ENCODE measurements at regions not wholly inside any gene's neighbourhood (a gene's known extent, or its start where the extent isn't known, plus 50 kb on each side); places are given as distances from the start of the nearest gene placed in this dataset.

DNA sequence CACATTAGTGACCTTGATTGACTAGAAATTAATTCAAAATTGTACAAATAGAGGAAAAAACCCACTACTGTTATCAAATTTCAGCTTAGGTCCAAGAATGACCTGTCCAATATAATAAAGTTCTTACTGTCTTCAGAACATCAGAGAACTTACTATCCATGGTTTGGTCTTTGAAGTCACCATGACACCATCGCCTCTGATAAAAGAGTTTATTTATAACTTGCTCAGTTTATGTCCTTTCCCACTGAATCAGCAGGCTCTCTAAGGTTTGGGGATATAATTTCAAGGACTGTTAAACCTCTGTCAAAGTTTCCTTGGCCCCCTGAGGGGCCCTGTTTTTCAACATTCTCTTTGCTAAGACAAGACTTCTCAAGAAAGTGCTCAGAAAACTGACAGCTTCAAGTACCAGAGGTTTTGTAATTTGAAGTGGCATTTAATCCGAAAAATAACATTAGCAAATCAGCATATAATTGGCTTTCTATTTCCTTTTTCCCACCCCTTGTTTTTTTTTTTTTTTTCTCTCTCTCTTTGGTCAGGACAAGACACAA lies 191.7 kb upstream of the FERD3L start:
- TF ChIP-seq, protein P1, sequence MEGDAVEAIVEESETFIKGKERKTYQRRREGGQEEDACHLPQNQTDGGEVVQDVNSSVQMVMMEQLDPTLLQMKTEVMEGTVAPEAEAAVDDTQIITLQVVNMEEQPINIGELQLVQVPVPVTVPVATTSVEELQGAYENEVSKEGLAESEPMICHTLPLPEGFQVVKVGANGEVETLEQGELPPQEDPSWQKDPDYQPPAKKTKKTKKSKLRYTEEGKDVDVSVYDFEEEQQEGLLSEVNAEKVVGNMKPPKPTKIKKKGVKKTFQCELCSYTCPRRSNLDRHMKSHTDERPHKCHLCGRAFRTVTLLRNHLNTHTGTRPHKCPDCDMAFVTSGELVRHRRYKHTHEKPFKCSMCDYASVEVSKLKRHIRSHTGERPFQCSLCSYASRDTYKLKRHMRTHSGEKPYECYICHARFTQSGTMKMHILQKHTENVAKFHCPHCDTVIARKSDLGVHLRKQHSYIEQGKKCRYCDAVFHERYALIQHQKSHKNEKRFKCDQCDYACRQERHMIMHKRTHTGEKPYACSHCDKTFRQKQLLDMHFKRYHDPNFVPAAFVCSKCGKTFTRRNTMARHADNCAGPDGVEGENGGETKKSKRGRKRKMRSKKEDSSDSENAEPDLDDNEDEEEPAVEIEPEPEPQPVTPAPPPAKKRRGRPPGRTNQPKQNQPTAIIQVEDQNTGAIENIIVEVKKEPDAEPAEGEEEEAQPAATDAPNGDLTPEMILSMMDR (IDR thresholded peaks at IDR 0.05; ENCODE audit: partially characterized antibody, unreplicated experiment) = no peak
- Mint-ChIP-seq H3K27ac (ENCODE audit: unreplicated experiment) (no peak overlapping the region), H3K4me3 (ENCODE audit: unreplicated experiment) (no peak overlapping the region), H3K36me3 (ENCODE audit: unreplicated experiment) (no peaks in the 10 kb centered on the region), H3K4me1 (ENCODE audit: low read depth, unreplicated experiment) (no peaks in the 10 kb centered on the region), H3K9me3 (ENCODE audit: unreplicated experiment) (no peaks in the 10 kb centered on the region), H3K27me3 (ENCODE audit: unreplicated experiment) (no peaks in the 10 kb centered on the region)
- no peak for DNase-seq

DNA sequence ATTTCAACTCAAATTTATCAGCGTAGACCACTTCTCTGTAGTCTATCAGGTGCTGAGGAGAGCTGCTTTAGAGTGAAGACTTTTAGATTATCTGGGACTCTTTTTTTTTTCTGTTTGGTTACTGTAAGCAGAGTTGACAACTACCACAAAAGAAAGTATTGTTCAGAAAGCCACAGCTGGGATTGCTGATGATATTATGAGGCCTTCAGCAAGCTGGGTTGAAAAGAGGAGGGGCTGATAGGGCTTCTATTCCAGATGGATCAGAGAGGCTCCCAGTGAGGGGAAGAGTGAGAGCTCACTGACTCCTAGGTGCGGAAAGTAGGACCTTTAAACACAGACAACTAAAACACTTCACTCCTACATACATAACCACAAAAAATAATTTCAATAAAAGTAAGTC lies 188.5 kb upstream of the FERD3L start:
- Mint-ChIP-seq H3K27ac (ENCODE audit: unreplicated experiment) (no peak overlapping the region), H3K36me3 (ENCODE audit: unreplicated experiment) (no peaks in the 10 kb centered on the region), H3K9me3 (ENCODE audit: unreplicated experiment) (no peaks in the 10 kb centered on the region), H3K4me1 (ENCODE audit: low read depth, unreplicated experiment) (no peaks in the 10 kb centered on the region), H3K27me3 (ENCODE audit: unreplicated experiment) (no peaks in the 10 kb centered on the region), H3K4me3 (ENCODE audit: unreplicated experiment) (no peak overlapping the region)
- TF ChIP-seq, protein P1 (IDR thresholded peaks at IDR 0.05; ENCODE audit: partially characterized antibody, unreplicated experiment) = no peak
- DNase-seq = no peak

DNA sequence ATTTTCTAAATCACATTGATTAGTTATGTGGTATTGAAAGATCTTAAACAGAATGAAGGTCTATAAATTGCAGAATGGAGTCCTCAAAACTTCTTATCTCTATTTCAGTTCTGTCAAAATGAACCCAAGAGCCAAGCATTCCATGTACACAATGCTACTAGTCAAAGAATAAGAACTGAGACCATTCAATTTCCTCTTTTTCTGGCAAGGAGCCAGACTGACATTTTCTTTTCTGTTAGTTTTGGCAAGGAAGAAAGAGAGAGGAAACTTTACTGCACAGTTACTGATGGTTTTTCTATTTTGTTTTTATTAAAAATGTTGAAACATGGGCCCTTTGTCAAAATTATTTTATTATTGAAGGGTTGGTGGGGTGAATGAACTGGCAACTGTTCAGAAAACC lies 181.8 kb upstream of the FERD3L start:
- H3K4me1 Mint-ChIP-seq (ENCODE audit: low read depth, unreplicated experiment) = no peaks in the 10 kb centered on the region
- no peak overlapping the region for H3K27ac Mint-ChIP-seq (ENCODE audit: unreplicated experiment)
- no peaks in the 10 kb centered on the region for H3K36me3 Mint-ChIP-seq (ENCODE audit: unreplicated experiment)
- no peaks in the 10 kb centered on the region for H3K9me3 Mint-ChIP-seq (ENCODE audit: unreplicated experiment)
- H3K4me3 Mint-ChIP-seq (ENCODE audit: unreplicated experiment) = no peak overlapping the region
- TF ChIP-seq, protein P1 (IDR thresholded peaks at IDR 0.05; ENCODE audit: partially characterized antibody, unreplicated experiment) = no peak
- no peak for DNase-seq
- no peaks in the 10 kb centered on the region for H3K27me3 Mint-ChIP-seq (ENCODE audit: unreplicated experiment)

DNA sequence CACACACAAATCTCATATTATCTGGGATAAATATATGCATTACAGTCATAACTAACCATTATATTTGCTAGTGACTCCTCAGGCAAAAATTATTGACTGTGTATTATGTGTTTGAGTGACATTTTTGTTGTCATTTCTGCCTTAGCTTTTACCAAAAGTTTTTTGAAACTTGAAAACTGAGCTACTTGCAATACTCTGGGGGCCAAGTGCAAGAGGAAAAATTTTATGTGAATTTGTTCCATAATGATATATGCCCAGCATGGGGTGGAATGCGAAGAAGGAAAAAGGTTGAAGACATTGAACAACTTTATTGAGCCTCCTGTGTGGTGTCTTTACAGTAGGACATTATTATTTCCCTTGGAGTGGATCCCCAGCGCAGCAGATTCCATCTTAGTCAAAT lies 176.8 kb upstream of the FERD3L start:
- Mint-ChIP-seq H3K27me3 (ENCODE audit: unreplicated experiment) (no peaks in the 10 kb centered on the region), H3K9me3 (ENCODE audit: unreplicated experiment) (no peaks in the 10 kb centered on the region), H3K27ac (ENCODE audit: unreplicated experiment) (no peak overlapping the region), H3K4me1 (ENCODE audit: low read depth, unreplicated experiment) (no peaks in the 10 kb centered on the region), H3K36me3 (ENCODE audit: unreplicated experiment) (no peaks in the 10 kb centered on the region), H3K4me3 (ENCODE audit: unreplicated experiment) (no peak overlapping the region)
- TF ChIP-seq, protein P1 (IDR thresholded peaks at IDR 0.05; ENCODE audit: partially characterized antibody, unreplicated experiment) = no peak
- DNase-seq = no peak

DNA sequence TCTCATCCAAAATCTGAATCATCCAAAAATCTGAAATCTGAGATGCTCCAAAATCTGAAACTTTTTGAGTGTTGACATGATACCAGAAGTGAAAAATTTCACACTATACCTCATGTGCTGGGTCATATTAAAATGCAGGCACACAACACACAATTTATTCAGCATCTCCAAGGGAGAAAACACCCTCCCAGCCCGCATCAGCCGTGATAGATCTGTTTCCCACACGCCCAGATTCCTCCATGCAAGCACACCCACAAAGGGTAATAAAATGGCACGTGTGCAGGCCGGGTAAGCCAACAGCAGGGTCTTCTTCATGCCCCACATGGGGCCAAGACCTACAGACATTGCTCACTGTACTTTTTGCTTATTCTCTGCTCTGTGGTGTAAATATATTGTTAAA lies 173.1 kb upstream of the FERD3L start:
- Mint-ChIP-seq H3K27ac (ENCODE audit: unreplicated experiment) (no peak overlapping the region), H3K9me3 (ENCODE audit: unreplicated experiment) (no peaks in the 10 kb centered on the region), H3K36me3 (ENCODE audit: unreplicated experiment) (no peaks in the 10 kb centered on the region), H3K27me3 (ENCODE audit: unreplicated experiment) (no peaks in the 10 kb centered on the region), H3K4me1 (ENCODE audit: low read depth, unreplicated experiment) (no peaks in the 10 kb centered on the region), H3K4me3 (ENCODE audit: unreplicated experiment) (no peak overlapping the region)
- TF ChIP-seq, protein P1 (IDR thresholded peaks at IDR 0.05; ENCODE audit: partially characterized antibody, unreplicated experiment) = no peak
- no peak for DNase-seq
